NCI-H526 treated with DMSO at 0.1 percent for 48 hours (cell line): ENCODE measurements at regions not wholly inside any gene's neighbourhood (a gene's known extent, or its start where the extent isn't known, plus 50 kb on each side); places are given as distances from the start of the nearest gene placed in this dataset.
A peak's percentile ranks its signal among the peaks of the same experiment; 100 is the strongest.
"Not testable (repeated sequence)": the region's sequence is repeated elsewhere in the genome, so short reads cannot be mapped to it uniquely, and the experiment has no call there.

Source experiments
- DNase-seq: peaks from one replicate; lab custom pipeline; 2025; lab: John Stamatoyannopoulos, UW

DNA sequence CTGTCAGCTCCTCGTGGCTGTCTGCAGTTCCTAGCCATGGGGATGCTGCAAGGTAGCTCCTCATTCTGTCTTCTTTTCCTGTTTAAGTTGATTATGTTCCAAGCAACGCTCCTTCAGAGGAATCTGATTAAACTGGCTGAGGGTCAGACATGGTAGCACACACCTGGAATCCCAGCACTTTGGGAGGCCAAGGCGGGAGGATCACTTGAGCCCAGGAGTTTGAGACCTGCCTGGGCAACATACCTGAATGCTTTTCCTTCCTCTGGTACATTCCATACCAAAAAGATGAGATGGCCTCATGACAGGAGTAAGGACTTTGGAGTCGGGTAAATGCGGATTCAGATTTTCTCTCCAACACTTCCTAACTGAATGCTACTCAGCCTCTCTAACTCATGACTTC lies 246.8 kb upstream of the JARID2 start:
- DNase-seq, result no peak

DNA sequence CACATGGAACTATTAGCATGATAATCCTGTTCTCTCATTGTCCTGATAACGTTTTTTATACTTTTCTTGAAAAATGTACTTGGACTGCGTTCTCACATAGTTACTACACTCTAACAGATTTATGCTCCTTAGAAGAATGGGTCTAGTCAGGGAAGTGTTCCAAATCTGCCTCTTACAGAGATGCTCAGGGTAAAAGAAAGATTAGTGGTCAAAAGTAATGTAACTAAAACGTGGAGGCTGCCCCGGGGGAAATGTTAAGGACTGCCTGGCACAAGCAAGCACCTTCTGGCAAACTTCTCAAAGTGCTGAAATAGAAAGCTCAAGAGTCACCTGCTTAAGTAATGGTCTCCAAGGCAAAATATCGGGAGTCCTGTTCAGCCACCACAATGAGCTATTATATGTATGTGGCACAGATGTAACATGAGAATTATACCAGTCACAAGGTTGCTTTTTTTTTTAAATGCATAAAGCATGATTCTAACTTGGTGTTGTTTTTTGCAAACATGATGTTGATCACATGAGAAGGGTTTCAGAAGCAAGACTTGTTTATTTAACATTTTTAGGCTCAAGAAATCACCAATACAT lies 244.5 kb upstream of the JARID2 start:
- DNase-seq, result peak; percentile 10

DNA sequence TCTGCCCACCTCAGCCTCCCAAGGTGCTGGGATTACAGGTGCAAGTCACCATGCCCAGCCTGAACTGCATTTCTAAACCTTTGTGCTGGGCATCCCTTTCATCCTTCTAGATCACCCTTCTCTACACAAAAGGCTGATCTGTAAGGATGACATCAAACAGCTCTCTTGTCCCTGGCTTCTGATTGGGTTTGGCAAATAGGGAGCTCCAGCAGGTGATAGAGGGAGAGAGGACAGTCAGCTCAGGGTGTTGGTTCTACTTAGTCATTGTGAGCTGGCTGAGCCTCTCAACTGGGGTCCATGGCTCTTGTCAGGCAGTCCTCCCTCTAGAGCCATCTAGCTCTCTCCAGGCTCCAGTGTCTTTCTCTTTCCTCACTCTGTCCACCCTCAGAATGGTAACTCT lies 237.6 kb upstream of the JARID2 start:
- no peak for DNase-seq

DNA sequence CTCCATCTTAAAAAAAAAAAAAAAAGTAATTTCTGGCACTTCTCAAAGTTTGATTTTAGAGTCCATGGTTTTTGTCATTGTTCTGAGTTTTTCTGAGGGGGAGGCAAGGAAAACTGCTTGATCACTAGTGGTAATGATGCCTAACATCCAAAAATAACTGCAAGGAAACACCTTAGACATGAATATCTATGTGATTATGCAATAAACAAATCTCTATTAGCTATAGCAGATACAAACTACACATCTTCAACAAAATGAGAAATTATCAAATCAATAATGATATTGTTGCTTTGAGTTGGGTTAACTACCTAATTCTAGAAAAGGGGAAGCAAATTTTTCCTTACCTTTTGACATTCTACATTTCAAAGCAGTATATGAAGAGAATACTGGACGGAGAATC lies 230.9 kb upstream of the JARID2 start:
- no peak for DNase-seq

DNA sequence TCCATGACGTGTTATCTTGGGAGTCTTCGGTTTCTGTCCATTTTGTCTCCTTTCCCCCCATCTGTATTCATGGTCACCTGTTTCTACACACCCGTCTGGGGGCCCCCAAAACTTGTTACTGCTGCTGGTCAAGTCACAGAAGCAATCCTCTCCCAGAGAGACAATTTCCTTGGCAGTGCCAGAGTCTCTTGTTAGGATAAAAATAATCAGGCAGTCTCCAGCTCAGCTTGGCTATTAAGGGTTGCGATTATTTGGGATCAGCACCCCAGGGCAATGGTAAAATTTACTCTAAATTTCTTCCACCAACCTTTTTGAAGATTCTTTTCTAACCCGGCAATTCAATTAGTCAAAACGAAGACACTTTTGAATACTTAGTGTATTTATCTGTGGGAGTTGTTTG lies 229.1 kb upstream of the JARID2 start:
- DNase-seq, result no peak

DNA sequence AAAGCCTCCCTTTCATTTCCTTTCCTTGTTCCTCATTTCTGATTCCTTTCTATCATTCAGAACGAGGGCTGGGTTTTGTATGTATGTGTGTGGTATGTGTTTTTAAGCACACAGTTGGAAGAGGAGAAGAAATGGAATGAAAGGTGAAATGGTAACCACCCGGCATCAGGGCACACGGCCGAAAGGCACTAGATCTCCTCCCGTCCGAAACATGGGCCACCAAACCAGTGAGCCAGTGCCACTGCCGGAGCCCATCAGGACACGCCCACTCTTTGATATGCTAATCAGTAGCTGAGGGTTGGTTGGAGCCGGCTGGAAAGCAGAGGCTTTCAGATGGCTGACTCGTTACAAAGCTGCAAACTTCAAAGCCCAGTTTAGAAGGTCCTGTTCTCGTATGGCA lies 228.6 kb upstream of the JARID2 start:
- no peak for DNase-seq

DNA sequence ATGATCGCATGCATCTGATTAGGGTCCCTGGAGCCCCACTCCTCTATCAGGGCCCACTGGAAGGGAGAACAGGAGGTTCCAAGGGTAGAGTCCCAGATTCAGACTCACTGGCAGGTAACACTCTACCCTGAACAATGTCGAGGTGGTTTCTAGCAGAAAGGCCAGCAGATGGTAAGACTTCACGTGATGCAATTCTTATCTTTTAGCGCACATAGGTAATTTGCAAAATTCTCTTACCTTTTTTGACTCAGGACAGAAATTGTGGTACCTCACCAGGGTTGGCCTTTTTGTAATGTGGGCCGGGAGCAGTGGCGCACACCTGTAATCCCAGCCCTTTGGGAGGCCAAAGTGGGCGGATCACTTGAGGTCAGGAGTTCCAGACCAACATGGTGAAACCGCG lies 228.1 kb upstream of the JARID2 start:
- no peak for DNase-seq

DNA sequence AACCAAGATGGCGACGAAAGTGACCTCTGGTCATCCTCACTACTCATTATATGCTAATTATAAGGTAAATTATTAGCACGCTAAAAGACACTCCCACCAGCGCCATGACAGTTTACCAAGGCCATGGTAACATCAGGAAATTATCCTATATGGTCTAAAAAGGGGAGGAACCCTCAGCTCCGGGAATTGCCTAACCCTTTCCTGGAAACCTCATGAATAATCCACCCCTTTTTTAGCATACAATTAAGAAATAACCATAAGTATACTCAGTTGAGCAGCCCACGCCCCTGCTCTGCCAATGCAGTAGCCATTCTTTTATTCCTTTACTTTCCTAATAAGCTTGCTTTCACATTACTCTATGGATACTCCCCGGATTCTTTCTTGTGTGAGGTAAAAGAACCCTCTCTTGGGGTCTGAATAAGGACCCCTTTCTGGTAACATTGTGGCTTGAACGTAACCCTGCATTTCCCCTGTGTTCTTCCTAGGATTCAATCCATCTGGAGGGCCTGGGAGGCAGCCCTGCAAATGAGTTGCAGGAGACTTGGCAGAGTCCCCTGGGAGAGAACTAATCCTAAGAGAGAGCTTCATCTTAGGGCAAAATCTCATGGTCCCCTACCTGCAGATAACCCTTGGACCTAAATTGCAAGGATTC lies 225.6 kb upstream of the JARID2 start:
- no peak for DNase-seq

DNA sequence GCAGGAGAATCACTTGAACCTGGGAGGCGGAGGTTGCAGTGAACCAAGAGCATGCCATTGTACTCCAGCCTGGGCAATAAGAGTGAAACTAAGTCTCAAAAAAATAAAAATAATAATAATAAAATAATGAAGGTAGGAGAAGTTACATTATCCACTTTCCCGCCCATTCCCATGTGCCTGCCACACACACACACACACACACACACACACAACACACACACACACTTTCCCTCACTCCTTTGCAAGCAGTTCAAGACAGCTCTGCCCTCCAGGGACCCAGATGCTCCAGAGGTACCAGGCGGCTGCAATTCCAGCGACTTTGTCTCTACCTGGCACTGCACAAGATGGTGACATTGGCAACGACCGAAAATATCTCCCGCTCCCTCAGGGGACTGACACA lies 224.8 kb upstream of the JARID2 start:
- DNase-seq, result no peak

DNA sequence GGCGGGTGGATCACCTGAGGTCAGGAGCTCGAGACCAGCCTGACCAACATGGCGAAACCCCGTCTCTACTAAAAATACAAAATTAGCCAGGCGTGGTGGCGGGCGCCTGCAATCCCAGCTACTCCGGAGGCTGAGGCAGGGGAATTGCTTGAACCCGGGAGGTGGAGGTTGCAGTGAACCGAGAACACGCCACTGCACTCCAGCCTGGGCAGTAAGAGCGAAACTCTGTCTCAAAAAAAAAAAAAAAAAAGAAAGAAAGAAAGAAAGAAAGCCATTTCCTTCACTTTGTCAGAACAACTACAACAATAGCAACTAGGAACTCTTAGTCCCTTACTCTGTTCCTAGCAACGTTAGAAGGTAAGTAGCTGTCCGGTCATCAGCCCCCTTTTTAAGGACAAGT lies 222.9 kb upstream of the JARID2 start:
- DNase-seq, result not testable (repeated sequence)

DNA sequence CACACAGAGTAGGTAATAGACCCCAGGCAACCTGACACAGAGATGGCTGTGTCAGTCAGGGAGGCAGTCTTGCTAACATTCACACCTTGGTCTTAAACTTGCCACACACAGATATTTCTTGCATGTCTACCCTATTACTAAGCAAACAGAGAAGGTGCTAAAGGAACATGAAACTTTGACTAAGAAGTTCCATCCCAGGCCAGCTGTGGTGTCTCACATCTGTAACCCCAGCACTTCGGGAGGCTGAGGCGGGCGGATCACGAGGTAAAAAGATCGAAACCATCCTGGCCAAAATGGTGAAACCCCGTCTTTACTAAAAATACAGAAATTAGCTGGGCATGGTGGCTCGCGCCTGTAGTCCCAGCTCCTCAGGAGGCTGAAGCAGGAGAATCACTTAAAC lies 222.4 kb upstream of the JARID2 start:
- DNase-seq, result no peak

DNA sequence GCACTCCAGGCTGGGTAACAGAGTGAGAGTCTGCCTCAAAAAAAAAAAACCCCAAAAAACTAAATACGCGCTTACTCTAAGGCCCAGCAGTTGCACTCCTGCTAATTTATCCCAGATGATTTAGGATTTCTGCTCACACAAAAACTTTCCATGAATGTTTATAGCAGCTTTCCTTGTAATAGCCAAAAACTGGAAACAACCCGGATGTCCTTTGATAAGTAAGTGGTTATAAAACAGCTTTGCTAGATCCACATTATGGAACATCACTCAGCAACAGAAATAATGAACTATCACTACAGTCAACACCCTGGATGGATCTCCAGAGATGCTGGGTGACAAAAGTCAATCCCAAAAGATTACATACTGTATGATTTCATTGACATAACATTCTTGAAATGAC lies 220.4 kb upstream of the JARID2 start:
- no peak for DNase-seq

DNA sequence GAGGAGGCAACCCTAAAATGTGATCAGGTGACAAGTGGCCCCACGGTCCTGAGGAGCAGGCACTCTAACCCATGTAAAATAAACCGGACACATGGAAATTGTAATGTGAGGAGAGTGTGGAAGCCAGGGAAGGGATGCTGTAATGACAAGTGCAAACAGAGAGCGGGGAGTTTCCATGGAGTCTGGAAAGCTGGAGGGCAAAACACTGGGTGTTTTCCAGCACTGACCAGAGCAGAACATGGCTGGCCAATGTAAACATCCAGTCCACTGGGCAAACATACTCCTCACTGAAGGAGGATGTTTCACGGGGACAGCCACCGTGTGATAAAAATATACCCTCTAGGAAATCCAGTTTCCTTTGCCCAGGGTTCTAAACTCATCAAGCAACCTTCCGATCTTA lies 219.0 kb upstream of the JARID2 start:
- DNase-seq, result peak; percentile 74

DNA sequence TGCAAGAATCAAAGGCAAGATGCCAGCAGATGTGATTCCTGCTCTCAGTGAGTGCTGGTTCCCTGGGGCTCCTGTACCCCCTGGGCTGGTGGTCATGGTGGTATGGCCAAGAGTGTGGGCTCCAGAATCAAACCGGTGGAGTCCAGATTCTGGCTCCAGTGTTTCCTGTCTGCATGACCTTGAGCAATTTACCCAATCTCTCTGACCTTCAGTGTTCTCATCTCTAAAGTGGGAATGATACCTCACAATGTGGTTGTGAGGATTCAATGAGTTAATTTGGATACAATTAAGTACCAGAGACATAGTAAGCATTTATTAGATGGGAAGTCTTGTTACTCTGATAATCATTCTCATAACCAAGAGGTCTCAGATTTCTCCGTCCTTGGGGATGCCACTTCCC lies 218.4 kb upstream of the JARID2 start:
- no peak for DNase-seq

DNA sequence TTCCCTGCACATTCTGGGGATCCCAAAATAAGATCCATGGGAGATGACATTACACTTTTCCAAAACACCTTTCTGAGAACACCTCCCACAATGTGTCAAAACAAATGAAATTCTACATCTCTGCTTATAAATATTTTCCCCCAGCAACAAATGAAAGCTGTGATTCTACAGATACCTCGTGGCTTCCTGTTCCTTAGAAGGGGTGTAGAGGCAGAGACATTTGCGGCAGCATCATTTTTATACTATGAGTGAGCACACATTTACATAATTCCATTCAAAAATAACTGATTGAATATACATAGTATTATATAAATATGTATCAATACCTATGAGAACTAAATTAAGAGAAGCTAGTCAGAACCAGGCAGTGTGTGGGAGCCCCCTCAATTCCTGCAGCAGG lies 213.9 kb upstream of the JARID2 start:
- DNase-seq, result no peak

DNA sequence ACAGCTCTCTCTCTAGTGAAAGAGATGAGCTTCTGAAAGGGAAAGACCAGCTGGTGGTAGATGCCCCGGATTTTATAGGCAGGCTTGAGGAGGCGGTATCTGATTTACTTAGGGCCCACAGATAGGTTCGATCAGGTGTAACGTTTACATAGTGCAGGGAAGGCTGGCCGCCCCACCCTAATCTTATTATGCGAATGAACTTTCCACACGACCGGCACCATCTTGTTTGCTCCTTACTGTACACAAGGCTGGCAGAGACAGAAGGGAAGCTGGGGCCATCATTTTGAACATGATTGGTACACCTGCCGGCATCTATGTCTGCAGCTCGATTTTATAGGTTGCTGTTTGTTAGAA lies 212.0 kb upstream of the JARID2 start:
- DNase-seq, result peak; percentile 61

DNA sequence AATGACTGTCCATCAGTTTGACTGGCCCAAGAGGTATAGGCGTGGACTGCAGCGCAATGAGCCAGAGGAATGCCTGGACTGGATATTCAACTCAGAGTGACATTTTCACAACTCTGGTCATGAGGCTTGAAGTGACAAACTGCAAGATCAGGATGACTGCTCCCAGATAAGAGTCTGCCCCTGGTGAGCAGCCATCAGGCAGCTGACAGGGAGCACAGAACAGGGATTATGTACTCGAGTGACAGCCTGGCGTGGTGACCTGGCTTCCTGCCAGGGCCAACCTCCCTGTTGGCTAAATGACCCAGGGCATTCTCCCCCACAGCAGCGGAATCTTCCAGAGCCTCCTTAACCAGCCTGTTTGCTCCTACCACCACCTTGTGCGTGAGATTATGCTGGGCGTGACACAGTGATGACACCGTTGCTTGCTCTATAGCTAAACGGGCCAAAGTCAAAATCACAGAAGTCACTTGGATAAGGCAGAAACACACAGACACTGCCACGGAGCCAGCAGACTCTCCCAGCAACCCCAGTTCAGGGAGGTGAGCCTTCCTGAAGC lies 209.1 kb upstream of the JARID2 start:
- no peak for DNase-seq

DNA sequence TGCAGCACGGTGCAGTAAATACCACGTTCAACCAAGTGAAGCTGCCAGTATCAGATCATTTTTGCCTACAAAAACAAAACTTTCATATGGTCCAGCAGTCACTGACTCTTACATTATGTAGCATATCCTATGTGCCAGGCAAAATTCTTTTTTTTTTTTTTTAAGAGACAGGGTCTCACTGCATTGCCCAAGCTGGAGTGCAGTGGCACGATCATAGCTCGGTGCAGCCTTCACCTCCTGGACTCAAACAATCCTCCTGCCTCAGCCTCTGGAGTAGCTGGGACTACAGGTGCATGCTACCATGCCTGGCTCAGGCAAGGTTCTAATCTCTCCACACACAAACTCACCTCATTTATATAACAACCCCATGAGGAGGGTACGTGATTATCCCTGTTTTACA lies 208.6 kb upstream of the JARID2 start:
- DNase-seq, result no peak

DNA sequence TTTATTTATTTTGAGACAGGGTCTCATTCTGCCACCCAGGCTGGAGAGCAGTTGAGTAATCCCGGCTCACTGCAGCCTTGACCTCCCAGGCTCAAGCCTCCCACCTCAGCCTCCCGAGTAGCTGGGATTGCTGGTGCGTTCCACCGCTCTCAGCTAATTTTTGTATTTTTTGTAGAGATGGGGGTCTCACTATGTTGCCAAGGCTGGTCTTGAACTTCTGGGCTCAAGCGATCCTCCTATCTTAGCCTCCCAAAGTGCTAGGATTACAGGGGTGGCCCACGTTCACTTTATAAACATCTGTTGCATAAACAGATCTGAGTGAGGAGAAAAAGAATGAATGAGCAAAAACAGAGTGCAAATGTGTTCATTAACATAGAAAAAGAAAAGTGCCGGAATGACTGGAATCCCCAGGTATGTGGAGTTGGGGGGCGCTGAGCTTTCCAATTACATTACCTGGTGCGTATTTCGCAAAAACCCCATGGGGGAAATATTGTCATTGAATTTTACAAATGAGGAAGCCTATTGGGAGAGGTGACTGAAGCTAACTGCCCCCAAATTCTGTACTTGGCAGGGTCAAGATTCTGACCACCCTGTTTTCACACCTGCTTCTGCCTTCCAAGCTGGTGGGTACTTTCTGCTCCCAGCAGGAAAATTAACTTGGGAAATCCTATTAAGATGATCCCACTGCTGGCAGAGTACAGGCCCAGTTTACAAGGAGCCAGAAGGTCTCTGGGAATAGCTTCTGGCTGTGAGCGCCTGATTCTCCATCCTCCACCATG lies 207.7 kb upstream of the JARID2 start:
- DNase-seq, result no peak

DNA sequence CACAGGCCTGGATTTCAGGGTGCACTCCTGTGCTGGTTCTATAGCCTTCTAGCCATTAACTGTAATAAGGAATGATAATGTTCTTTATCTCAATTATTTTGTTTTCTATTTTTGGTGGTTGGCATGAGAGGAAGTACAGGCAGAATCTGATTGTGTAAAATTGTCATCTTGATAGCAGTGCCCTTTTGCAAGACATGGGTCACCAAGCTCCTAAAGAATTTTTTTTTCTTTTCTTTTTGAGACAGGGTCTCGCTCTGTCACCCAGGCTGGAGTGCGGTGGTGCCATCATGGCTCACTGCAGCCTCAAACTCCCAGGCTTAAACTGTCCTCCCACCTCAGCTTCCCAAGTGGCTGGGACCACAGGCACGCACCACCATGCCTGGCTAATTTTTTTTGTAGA lies 206.7 kb upstream of the JARID2 start:
- no peak for DNase-seq

DNA sequence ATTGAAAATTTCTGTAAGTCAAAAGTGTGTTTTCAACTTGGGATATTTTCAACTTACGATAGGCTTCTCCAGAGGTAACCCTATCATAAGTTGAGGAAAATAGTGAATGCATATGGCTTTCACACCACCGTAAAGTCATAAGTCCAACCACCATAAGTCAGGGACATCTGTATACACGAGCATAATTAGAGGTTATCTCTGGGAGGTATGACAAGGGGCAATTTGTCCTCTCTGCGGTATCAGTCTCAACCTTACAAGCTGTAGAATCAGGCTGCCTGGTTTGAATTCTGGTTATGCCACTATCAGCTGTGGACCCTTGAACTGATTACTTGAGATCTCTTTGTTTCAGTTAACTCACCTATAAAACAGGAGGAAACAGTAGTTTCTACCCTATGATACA lies 202.9 kb upstream of the JARID2 start:
- DNase-seq, result no peak

DNA sequence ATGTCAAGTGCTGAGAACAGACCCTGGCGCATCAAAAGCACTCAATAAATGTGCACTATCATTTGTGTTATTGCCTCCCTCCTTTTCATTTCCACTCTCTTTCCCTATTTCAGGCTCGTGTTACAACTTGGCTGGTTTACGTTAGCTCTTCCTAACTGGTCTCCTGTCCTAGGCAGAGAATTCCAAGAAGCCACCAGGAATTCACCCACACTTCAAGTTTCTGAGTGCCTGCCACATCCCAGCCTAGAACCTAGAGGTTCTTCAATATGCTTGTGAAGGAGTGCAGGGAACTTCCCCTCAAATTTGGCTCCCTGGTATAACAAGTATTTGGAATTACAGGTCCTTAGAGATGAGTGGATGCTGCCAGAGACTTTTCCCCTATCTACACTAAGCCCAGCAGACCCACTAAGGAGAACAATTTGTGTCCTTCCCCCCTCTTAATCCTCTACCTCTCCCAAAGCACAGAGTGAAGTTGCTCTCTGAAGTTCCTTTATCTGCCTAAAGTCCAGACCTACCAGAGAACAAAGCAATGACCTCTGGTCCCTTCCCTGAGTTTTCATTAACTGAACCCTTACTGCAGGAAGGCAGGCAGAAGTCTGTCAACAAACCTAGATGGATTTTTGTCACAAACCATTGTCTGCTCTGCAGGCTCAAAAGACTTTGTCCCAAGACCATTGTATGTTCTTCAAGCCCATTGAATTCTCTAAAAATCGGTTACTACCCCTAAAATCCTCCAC lies 201.6 kb upstream of the JARID2 start:
- DNase-seq, result no peak

DNA sequence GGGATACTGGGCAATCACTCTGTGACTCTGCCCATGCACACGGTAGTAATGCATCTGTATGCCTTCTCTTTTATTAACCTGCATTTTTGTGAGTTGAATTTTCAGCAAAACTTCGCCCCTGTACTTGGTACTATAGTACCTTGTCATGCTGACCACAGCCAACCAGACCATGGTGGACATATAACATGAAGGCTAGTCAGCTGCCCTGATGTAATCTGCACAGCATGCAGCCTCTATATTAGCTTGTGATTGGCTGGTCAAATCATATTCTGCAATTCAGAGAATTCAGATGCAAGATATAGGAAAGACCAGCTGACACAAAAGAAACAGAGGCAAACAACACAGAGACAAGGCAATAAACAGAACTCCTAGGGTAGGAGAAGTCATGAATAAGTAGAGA lies 200.9 kb upstream of the JARID2 start:
- no peak for DNase-seq
